KMS-11 (cell line): ENCODE measurements at regions not wholly inside any gene's neighbourhood (a gene's known extent, or its start where the extent isn't known, plus 50 kb on each side); places are given as distances from the start of the nearest gene placed in this dataset.

Experiments used
- H2AFZ ChIP-seq: fragments of 200-600 bp; sonication (generic); 2 replicates; pipeline ENCODE4 v1.6.1; 2016; ENCODE audit warnings: antibody characterized with exemption, mixed run types, low read depth
- H3K27ac ChIP-seq: fragments of 200-600 bp; sonication (generic); 2 replicates; pipeline ENCODE4 v1.6.1; 2016; ENCODE audit warnings: mild to moderate bottlenecking, mixed run types
- H3K27me3 ChIP-seq: fragments of 200-600 bp; sonication (generic); 2 replicates; pipeline ENCODE4 v1.6.1; 2017; ENCODE audit warnings: mild to moderate bottlenecking, low read depth, mixed run types, moderate library complexity; ENCODE audit not compliant: insufficient read depth
- H3K36me3 ChIP-seq: fragments of 200-600 bp; sonication (generic); 2 replicates; pipeline ENCODE4 v1.6.1; 2017; ENCODE audit warnings: mild to moderate bottlenecking, mixed run types; ENCODE audit not compliant: insufficient read depth
- H3K4me1 ChIP-seq: fragments of 200-600 bp; sonication (generic); 2 replicates; pipeline ENCODE4 v1.6.1; 2016; ENCODE audit warnings: mild to moderate bottlenecking, low read depth, mixed run types; ENCODE audit not compliant: poor library complexity, severe bottlenecking
- H3K4me2 ChIP-seq: fragments of 200-600 bp; sonication (generic); 2 replicates; pipeline ENCODE4 v1.7.0; 2016; ENCODE audit warnings: mild to moderate bottlenecking, mixed run types
- H3K4me3 ChIP-seq: fragments of 200-600 bp; sonication (generic); IDR thresholded peaks from 2 replicates; pipeline ENCODE4 v1.6.1; 2017; ENCODE audit warnings: low read depth, low read length, mixed read lengths; ENCODE audit not compliant: insufficient read depth
- H3K79me2 ChIP-seq: fragments of 200-600 bp; sonication (generic); 2 replicates; pipeline ENCODE4 v1.6.1; 2016; ENCODE audit warnings: low read depth, mixed run types; ENCODE audit not compliant: insufficient read depth
- H3K9ac ChIP-seq: fragments of 200-600 bp; sonication (generic); 2 replicates; pipeline ENCODE4 v1.6.1; 2016; ENCODE audit warnings: mild to moderate bottlenecking, mixed run types
- H4K20me1 ChIP-seq: fragments of 200-600 bp; sonication (generic); 2 replicates; pipeline ENCODE4 v1.6.1; 2016; ENCODE audit warnings: mild to moderate bottlenecking, mixed run types; ENCODE audit not compliant: insufficient read depth
- TF ChIP-seq, protein P1 (sequence below): fragments of 200-600 bp; sonication (generic); conservative IDR thresholded peaks from 2 replicates; pipeline ENCODE4 v1.6.1; 2017; ENCODE audit warnings: low read depth, mild to moderate bottlenecking, antibody characterized with exemption, low read length, moderate library complexity, mixed read lengths

DNA sequence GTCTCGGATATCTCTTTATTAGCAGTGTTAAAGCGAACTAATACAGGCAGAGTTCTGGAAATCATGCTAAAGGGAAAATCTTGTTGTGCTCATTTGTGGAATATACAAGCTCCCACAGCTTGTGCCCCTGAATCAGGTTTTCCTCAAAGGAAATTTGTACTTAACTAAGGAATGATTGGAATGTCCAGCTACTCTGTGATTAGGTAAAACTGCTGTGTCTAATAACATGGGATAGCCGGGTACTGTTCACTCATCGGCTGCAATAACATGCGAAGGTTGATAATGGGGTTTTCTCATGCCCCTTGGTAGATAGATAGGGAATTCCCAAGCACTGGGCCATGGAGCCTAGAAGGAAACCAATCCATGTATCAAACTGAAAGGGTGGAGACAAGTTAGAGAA, 306.7 kb downstream of the NR2F1-AS1 start:
- no peak overlapping the region for H3K4me3 ChIP-seq
- no peak overlapping the region for H2AFZ ChIP-seq
- H3K9ac ChIP-seq: no peak overlapping the region
- H3K4me2 ChIP-seq: no peak overlapping the region
- no peak overlapping the region for H3K27ac ChIP-seq
- H3K79me2 ChIP-seq: no peaks in the 10 kb centered on the region
- no peaks in the 10 kb centered on the region for H3K27me3 ChIP-seq
- TF ChIP-seq, protein P1, sequence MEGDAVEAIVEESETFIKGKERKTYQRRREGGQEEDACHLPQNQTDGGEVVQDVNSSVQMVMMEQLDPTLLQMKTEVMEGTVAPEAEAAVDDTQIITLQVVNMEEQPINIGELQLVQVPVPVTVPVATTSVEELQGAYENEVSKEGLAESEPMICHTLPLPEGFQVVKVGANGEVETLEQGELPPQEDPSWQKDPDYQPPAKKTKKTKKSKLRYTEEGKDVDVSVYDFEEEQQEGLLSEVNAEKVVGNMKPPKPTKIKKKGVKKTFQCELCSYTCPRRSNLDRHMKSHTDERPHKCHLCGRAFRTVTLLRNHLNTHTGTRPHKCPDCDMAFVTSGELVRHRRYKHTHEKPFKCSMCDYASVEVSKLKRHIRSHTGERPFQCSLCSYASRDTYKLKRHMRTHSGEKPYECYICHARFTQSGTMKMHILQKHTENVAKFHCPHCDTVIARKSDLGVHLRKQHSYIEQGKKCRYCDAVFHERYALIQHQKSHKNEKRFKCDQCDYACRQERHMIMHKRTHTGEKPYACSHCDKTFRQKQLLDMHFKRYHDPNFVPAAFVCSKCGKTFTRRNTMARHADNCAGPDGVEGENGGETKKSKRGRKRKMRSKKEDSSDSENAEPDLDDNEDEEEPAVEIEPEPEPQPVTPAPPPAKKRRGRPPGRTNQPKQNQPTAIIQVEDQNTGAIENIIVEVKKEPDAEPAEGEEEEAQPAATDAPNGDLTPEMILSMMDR: no peak
- no peaks in the 10 kb centered on the region for H4K20me1 ChIP-seq
- no peaks in the 10 kb centered on the region for H3K4me1 ChIP-seq
- H3K36me3 ChIP-seq: no peaks in the 10 kb centered on the region

DNA sequence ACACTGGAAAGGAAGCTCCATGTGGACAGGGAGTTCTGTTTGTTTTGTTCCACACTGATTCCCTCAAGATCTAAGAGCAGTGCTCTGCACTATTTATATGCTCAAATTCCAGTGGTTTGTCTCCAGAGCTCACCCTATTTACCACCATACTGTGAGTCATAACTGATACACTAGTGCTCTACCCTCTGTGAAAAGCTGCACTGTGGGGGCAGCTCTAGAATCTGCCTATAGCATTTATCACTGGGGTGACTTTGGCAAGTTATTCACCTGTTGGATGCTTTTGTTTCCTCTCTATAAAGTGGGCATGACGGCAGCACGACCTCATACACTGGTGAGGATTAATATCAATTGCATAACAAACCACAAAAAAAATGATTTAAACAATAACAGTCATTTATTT, 307.8 kb downstream of the NR2F1-AS1 start:
- Histone ChIP-seq H4K20me1 (no peaks in the 10 kb centered on the region), H3K27ac (no peak overlapping the region), H3K36me3 (no peaks in the 10 kb centered on the region), H3K4me1 (no peaks in the 10 kb centered on the region), H3K27me3 (no peaks in the 10 kb centered on the region), H3K79me2 (no peaks in the 10 kb centered on the region), H3K4me2 (no peak overlapping the region), H2AFZ (no peak overlapping the region), H3K9ac (no peak overlapping the region), H3K4me3 (no peak overlapping the region)
- TF ChIP-seq, protein P1: no peak

DNA sequence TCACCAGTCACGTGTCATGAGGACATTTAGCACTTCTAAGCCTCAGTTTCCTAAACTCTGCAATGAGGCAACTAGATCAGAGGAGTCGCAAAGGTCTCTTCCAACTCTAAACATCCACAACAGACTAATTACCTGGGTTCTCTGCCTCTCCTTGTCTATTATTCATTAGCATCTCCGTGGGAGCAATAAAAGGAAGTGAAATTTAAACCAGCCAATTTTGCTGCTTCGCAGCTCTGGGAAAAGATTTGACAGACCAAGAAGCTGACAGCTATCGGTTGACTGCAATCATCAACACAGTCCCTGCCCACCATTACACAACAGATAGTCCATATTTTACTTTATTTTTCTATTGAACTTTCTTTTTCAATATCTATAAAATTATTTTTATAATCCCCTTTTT, 308.9 kb downstream of the NR2F1-AS1 start:
- Histone ChIP-seq H3K9ac (no peak overlapping the region), H4K20me1 (no peaks in the 10 kb centered on the region), H2AFZ (no peak overlapping the region), H3K36me3 (no peaks in the 10 kb centered on the region), H3K4me2 (no peak overlapping the region), H3K27me3 (no peaks in the 10 kb centered on the region), H3K4me3 (no peak overlapping the region), H3K27ac (no peak overlapping the region), H3K79me2 (no peaks in the 10 kb centered on the region), H3K4me1 (no peaks in the 10 kb centered on the region)
- TF ChIP-seq, protein P1: no peak

DNA sequence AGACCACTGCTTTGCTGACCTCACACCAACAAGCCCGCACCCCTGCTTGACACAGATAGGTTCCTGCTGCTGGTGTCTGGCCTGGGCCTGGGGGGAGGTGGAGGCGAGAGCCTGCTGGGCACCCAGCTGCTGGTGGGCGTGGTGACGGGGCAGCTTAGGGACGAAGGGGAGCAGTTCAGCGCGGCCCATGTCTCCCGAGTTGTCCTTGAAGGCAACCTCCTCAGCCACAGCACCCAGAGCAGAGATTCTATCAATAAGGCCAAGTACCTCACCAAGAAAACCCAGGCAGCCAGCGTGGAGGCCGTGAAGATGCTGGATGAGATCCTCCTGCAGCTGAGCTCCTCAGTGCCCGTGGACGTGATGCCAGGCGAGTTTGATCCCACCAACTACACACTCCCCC, 313.3 kb downstream of the NR2F1-AS1 start:
- Histone ChIP-seq H3K9ac (no peak overlapping the region), H4K20me1 (no peaks in the 10 kb centered on the region), H3K4me1 (no peaks in the 10 kb centered on the region), H2AFZ (no peak overlapping the region), H3K27me3 (no peaks in the 10 kb centered on the region), H3K27ac (no peak overlapping the region), H3K4me2 (no peak overlapping the region), H3K4me3 (no peak overlapping the region), H3K79me2 (no peaks in the 10 kb centered on the region), H3K36me3 (no peaks in the 10 kb centered on the region)
- TF ChIP-seq, protein P1: no peak

DNA sequence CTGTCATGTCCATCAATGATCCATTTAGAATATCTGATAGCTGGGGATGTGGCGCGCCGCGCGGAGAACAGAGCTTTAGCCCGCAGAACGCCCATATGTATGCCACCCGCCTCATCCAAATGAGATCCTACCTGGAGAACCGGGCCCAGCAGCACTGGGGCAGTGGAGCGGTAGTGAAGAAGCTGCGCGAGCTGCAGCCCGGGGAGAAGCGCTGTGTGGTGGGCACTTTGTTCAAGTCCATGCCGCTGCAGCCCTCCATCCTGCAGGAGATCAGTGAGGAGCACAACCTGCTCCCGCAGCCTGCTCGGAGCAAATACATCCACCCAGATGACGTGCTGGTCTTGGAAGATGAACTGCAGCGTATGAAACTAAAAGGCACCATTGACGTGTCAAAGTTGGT, 313.7 kb downstream of the NR2F1-AS1 start:
- H3K4me2 ChIP-seq: no peak overlapping the region
- H2AFZ ChIP-seq: no peak overlapping the region
- H3K4me1 ChIP-seq: no peaks in the 10 kb centered on the region
- no peaks in the 10 kb centered on the region for H3K36me3 ChIP-seq
- no peaks in the 10 kb centered on the region for H4K20me1 ChIP-seq
- H3K27me3 ChIP-seq: no peaks in the 10 kb centered on the region
- H3K79me2 ChIP-seq: no peaks in the 10 kb centered on the region
- TF ChIP-seq, protein P1: no peak
- no peak overlapping the region for H3K4me3 ChIP-seq
- H3K27ac ChIP-seq: no peak overlapping the region
- no peak overlapping the region for H3K9ac ChIP-seq
